HPDE6-E6E7 (cell line): ENCODE measurements at regions not wholly inside any gene's neighbourhood (a gene's known extent, or its start where the extent isn't known, plus 50 kb on each side); places are given as distances from the start of the nearest gene placed in this dataset.
"Not testable (repeated sequence)": the region's sequence is repeated elsewhere in the genome, so short reads cannot be mapped to it uniquely, and the experiment has no call there.

Source experiments
- DNase-seq: peaks from one replicate; pipeline ENCODE4 v3.0.0; 2011; ENCODE audit warnings: missing footprints; ENCODE audit errors: extremely low spot score

GRCh38 chr9:90131568-90131967, 511.1 kb downstream of the DIRAS2 start:
- DNase-seq = no peak

GRCh38 chr9:90132866-90133265, 509.8 kb downstream of the DIRAS2 start:
- DNase-seq = no peak

- no peak for DNase-seq
These were observed 504.8 kb downstream of the DIRAS2 start for GRCh38 chr9:90137801-90138200.

GRCh38 chr9:90140131-90140818, 502.3 kb downstream of the DIRAS2 start:
- no peak for DNase-seq

GRCh38 chr9:90141723-90142122, 500.9 kb downstream of the DIRAS2 start:
- no peak for DNase-seq

GRCh38 chr9:90142580-90142979, 500.0 kb downstream of the DIRAS2 start:
- no peak for DNase-seq

GRCh38 chr9:90147426-90147825, 495.2 kb downstream of the DIRAS2 start:
- no peak for DNase-seq

- no peak for DNase-seq
These were observed 486.3 kb downstream of the DIRAS2 start for GRCh38 chr9:90156318-90156717.

- DNase-seq = no peak
These were observed 480.3 kb downstream of the DIRAS2 start for GRCh38 chr9:90162326-90162725.

- no peak for DNase-seq
These were observed 479.8 kb downstream of the DIRAS2 start for GRCh38 chr9:90162819-90163218.

- no peak for DNase-seq
These were observed 477.3 kb downstream of the DIRAS2 start for GRCh38 chr9:90165281-90165680.

- not testable (repeated sequence) for DNase-seq
These were observed 476.2 kb downstream of the DIRAS2 start for GRCh38 chr9:90166374-90166773.

- DNase-seq = no peak
These were observed 474.7 kb downstream of the DIRAS2 start for GRCh38 chr9:90167914-90168313.

- no peak for DNase-seq
These were observed 473.1 kb downstream of the DIRAS2 start for GRCh38 chr9:90169490-90169889.

GRCh38 chr9:90173935-90174334, 468.7 kb downstream of the DIRAS2 start:
- DNase-seq = not testable (repeated sequence)

GRCh38 chr9:90174346-90174745, 468.3 kb downstream of the DIRAS2 start:
- not testable (repeated sequence) for DNase-seq

- DNase-seq = no peak
These were observed 467.4 kb downstream of the DIRAS2 start for GRCh38 chr9:90175257-90175656.

- no peak for DNase-seq
These were observed 466.8 kb downstream of the DIRAS2 start for GRCh38 chr9:90175865-90176264.

GRCh38 chr9:90176901-90177300, 465.7 kb downstream of the DIRAS2 start:
- DNase-seq = no peak

GRCh38 chr9:90180381-90180780, 462.2 kb downstream of the DIRAS2 start:
- no peak for DNase-seq

GRCh38 chr9:90188656-90189055, 454.0 kb downstream of the DIRAS2 start:
- DNase-seq = no peak

GRCh38 chr9:90189306-90189705, 453.3 kb downstream of the DIRAS2 start:
- DNase-seq = no peak

GRCh38 chr9:90192465-90192864, 450.2 kb downstream of the DIRAS2 start:
- not testable (repeated sequence) for DNase-seq

GRCh38 chr9:90198956-90199355, 443.7 kb downstream of the DIRAS2 start:
- no peak for DNase-seq
